ENCODE measurements at regions not wholly inside any gene's neighbourhood (a gene's known extent, or its start where the extent isn't known, plus 50 kb on each side); places are given as distances from the start of the nearest gene placed in this dataset.

DNA sequence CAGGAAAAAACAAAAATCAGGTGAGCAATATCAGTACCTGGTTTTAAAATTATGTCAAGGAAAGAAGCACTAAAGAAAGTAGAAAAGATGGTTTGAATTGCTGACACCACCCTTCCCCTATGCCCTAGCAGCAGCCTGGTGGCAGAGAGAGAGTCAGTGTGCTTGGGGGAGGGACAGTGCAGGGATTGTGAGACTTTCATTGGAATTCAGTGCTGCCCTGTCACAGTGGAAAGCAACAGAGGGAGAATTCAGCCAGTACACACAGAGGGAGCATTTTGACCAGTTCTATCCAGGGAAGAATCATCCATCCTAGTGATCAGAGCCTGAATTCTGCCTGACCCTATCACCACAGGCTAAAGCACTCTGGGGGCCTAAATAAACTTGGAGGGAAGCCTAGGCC lies 222.4 kb upstream of the PCDH17 start:
- Histone ChIP-seq H3K27me3 (no peaks in the 10 kb centered on the region), H3K4me3 (no peak overlapping the region), H3K9me3 (peaks cover 0 to 5% (median 0%) of the 10 kb centered on the region in 4 donors), H3K27ac (no peak overlapping the region), H3K36me3 (no peaks in the 10 kb centered on the region), H3K4me1 (no peaks in the 10 kb centered on the region)
- ATAC-seq (ENCODE audit: low FRiP score in 2 of 2) (no peak), DNase-seq (no peak)
- TF ChIP-seq POLR2A (IDR thresholded peaks at IDR 0.05): no peak
- TF ChIP-seq, protein P1, sequence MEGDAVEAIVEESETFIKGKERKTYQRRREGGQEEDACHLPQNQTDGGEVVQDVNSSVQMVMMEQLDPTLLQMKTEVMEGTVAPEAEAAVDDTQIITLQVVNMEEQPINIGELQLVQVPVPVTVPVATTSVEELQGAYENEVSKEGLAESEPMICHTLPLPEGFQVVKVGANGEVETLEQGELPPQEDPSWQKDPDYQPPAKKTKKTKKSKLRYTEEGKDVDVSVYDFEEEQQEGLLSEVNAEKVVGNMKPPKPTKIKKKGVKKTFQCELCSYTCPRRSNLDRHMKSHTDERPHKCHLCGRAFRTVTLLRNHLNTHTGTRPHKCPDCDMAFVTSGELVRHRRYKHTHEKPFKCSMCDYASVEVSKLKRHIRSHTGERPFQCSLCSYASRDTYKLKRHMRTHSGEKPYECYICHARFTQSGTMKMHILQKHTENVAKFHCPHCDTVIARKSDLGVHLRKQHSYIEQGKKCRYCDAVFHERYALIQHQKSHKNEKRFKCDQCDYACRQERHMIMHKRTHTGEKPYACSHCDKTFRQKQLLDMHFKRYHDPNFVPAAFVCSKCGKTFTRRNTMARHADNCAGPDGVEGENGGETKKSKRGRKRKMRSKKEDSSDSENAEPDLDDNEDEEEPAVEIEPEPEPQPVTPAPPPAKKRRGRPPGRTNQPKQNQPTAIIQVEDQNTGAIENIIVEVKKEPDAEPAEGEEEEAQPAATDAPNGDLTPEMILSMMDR (IDR thresholded peaks at IDR 0.05): no peak
- no peak for TF ChIP-seq POLR2AphosphoS5 (IDR thresholded peaks at IDR 0.05)
- no peak for TF ChIP-seq EP300 (IDR thresholded peaks at IDR 0.05)

DNA sequence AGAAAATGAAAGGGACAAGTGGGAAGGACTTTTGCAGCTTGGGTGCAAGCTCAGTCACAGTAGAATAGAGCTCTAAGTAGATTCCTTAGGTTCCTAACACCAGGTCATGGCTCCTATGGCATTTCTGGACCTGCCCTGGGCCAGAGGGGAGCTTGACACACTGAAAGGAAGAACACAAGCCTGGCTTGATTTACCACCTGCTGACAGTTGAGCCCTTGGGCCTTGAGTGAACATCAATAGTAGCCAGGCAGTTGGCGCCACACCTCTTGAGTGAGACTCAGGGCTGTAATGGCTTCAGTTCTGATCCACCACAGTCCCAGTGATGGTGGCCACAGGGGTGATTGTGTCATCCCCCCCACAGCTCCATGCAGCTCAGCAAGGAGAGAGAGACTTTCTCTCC lies 221.9 kb upstream of the PCDH17 start:
- Histone ChIP-seq H3K4me1 (no peaks in the 10 kb centered on the region), H3K27ac (no peak overlapping the region), H3K36me3 (no peaks in the 10 kb centered on the region), H3K27me3 (no peaks in the 10 kb centered on the region), H3K4me3 (no peak overlapping the region), H3K9me3 (peaks cover 0 to 5% (median 0%) of the 10 kb centered on the region in 4 donors)
- ATAC-seq (ENCODE audit: low FRiP score in 2 of 2) (no peak), DNase-seq (no peak)
- TF ChIP-seq POLR2AphosphoS5 (IDR thresholded peaks at IDR 0.05) (no peak), EP300 (IDR thresholded peaks at IDR 0.05) (no peak), POLR2A (IDR thresholded peaks at IDR 0.05) (no peak)
- TF ChIP-seq, protein P1 (IDR thresholded peaks at IDR 0.05): no peak
- WGBS, 2 donors: 91 to 100% methylated on average over 1 of the region's 1 CpG

DNA sequence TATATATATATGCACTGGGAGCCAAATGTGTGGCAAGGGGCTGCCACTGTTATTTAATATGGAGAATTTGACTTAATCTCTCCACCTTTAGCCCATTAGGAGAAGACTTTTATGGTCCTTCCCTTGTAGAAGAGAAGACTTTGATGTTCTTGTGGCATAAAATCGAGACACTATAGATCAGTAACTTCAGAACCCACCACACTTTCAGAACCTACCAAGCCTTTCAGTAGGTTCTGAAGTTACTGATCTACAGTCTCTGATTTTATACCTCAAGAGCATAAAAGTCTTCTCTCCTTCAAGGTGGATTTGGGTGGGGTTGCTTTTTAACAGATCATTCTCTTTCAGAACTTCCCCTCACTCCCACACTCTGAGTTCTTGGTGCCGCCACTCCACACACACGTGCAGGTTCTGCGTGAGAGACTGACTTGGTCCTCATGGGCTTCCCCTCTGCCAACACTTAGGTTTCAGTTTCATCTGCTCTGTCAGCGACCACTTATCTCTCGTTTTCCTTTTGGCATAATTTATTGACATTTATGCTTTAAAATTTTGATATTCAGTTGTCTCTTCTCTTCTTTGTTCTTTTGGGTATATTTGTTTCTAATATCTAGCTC lies 213.4 kb upstream of the PCDH17 start:
- Histone ChIP-seq H3K27me3 (no peaks in the 10 kb centered on the region), H3K4me1 (no peaks in the 10 kb centered on the region), H3K27ac (no peak overlapping the region), H3K4me3 (no peak overlapping the region), H3K36me3 (no peaks in the 10 kb centered on the region), H3K9me3 (no peaks in the 10 kb centered on the region)
- WGBS, 2 donors: 71 to 75% methylated on average over 6 of the region's 6 CpGs
- DNase-seq: no peak
- TF ChIP-seq EP300 (IDR thresholded peaks at IDR 0.05) (no peak), POLR2A (IDR thresholded peaks at IDR 0.05) (no peak), POLR2AphosphoS5 (IDR thresholded peaks at IDR 0.05) (no peak)
- TF ChIP-seq, protein P1 (IDR thresholded peaks at IDR 0.05): no peak
- no peak for ATAC-seq (ENCODE audit: low FRiP score in 2 of 2)

DNA sequence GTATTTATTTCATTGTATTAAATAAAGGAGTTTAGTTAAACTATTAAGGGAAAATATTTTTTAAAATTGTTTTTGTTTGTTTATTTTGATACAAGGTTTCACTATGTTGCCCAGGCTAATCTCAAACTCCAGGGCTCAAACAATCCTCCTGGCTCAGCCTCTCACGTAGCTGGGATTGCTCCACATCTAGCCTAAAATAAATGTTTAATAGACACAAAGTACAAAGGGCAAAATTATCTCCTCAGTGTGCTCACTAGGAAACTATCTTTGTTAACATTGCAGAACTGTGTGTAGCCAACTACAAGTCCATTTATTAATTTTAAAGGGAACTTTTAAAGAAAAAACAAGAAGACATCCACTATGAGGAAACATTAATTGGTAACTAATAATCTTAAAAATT lies 207.2 kb upstream of the PCDH17 start:
- 67 to 80% methylated on average over 1 of the region's 1 CpG for WGBS, 2 donors
- Histone ChIP-seq H3K4me3 (no peak overlapping the region), H3K9me3 (peaks cover 0 to 7% (median 0%) of the 10 kb centered on the region in 4 donors), H3K4me1 (no peaks in the 10 kb centered on the region), H3K27ac (no peak overlapping the region), H3K27me3 (no peaks in the 10 kb centered on the region), H3K36me3 (no peaks in the 10 kb centered on the region)
- DNase-seq: no peak
- TF ChIP-seq POLR2A (IDR thresholded peaks at IDR 0.05) (no peak), POLR2AphosphoS5 (IDR thresholded peaks at IDR 0.05) (no peak)
- no peak for ATAC-seq (ENCODE audit: low FRiP score in 2 of 2)

DNA sequence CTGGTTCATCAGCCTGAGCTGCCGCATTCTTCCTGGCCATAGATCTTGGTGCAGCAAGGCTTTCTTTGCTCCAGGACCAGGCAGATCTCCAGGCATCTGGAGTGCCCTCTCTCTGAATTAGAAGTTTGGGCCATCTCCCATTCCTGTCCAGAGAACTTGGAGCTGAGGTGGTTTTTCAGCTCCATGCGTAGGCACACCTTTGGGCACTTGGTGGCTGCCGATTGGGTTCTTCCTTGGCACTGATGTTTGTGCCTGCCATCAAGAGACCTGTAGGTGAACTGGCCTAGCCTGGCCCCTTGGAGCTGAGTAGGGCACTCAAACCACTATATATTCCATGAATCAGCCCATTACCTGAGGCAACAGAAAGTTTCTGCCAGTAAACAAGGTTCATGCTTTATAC lies 206.0 kb upstream of the PCDH17 start:
- Histone ChIP-seq H3K27me3 (no peaks in the 10 kb centered on the region), H3K36me3 (no peaks in the 10 kb centered on the region), H3K27ac (no peak overlapping the region), H3K9me3 (peaks cover 0 to 7% (median 0%) of the 10 kb centered on the region in 4 donors), H3K4me1 (no peaks in the 10 kb centered on the region), H3K4me3 (no peak overlapping the region)
- 89 to 97% methylated on average over 3 of the region's 3 CpGs for WGBS, 2 donors
- TF ChIP-seq, protein P1 (IDR thresholded peaks at IDR 0.05): no peak
- no peak for TF ChIP-seq POLR2AphosphoS5 (IDR thresholded peaks at IDR 0.05)
- TF ChIP-seq POLR2A (IDR thresholded peaks at IDR 0.05): no peak
- no peak for TF ChIP-seq EP300 (IDR thresholded peaks at IDR 0.05)
- DNase-seq (no peak), ATAC-seq (ENCODE audit: low FRiP score in 2 of 2) (no peak)

Data from upper lobe of left lung (tissue), 6 donors.